A673 (cell line): ENCODE measurements at regions not wholly inside any gene's neighbourhood (a gene's known extent, or its start where the extent isn't known, plus 50 kb on each side); places are given as distances from the start of the nearest gene placed in this dataset.

ENCODE experiments used
- EZH2 ChIP-seq: fragments of 200-600 bp; sonication (generic); IDR thresholded peaks from 2 replicates; pipeline ENCODE4 v1.6.1; 2017; ENCODE audit warnings: borderline replicate concordance, low read depth, mild to moderate bottlenecking, mixed read lengths, antibody characterized with exemption, low read length; ENCODE audit not compliant: poor library complexity, severe bottlenecking
- TF ChIP-seq, protein P1 (sequence below): fragments of 300-800, 200-600 bp; sonication (generic); conservative IDR thresholded peaks from 2 replicates; pipeline ENCODE4 v1.5.1; 2017; ENCODE audit warnings: low read depth, mild to moderate bottlenecking, antibody characterized with exemption, low read length, moderate library complexity, mixed read lengths

DNA sequence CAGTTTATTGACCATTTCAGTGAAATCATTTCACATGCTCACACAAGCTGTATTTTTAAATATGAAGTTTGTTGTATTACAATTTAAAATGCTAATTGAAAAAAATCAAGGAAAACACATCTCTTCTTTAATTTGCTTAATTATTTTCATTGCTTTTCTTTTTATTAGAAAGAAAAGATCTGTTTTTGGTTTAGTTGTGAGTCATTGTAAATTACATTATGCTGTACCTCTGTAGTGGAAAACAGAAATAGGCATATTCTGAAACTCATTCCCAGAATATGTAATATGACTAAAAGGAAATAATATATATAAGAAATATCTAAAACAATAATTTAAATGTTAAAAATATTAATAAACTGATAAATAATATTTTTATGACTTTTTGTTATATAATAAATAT, 161.9 kb downstream of the HGF start:
- TF ChIP-seq, protein P1, sequence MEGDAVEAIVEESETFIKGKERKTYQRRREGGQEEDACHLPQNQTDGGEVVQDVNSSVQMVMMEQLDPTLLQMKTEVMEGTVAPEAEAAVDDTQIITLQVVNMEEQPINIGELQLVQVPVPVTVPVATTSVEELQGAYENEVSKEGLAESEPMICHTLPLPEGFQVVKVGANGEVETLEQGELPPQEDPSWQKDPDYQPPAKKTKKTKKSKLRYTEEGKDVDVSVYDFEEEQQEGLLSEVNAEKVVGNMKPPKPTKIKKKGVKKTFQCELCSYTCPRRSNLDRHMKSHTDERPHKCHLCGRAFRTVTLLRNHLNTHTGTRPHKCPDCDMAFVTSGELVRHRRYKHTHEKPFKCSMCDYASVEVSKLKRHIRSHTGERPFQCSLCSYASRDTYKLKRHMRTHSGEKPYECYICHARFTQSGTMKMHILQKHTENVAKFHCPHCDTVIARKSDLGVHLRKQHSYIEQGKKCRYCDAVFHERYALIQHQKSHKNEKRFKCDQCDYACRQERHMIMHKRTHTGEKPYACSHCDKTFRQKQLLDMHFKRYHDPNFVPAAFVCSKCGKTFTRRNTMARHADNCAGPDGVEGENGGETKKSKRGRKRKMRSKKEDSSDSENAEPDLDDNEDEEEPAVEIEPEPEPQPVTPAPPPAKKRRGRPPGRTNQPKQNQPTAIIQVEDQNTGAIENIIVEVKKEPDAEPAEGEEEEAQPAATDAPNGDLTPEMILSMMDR: no peak
- no peak for TF ChIP-seq EZH2
